Nephron (organoid): ENCODE measurements at regions not wholly inside any gene's neighbourhood (a gene's known extent, or its start where the extent isn't known, plus 50 kb on each side); places are given as distances from the start of the nearest gene placed in this dataset.

Source experiments
- H3K27ac Mint-ChIP-seq, 3 experiments: 2 replicates each; pipeline ENCODE4 v1.8.0; 2020; ENCODE audit warnings: mixed read lengths in 3 of 3, mild to moderate bottlenecking in 2 of 3, moderate library complexity in 1 of 3
- H3K27me3 Mint-ChIP-seq: 2 replicates; pipeline ENCODE4 v1.8.0; 2021; ENCODE audit warnings: low read depth, mild to moderate bottlenecking, moderate library complexity, mixed read lengths
- H3K36me3 Mint-ChIP-seq: 2 replicates; pipeline ENCODE4 v1.8.0; 2020; ENCODE audit warnings: low read depth, mixed read lengths
- H3K4me1 Mint-ChIP-seq: 2 replicates; pipeline ENCODE4 v1.8.0; 2020; ENCODE audit warnings: mixed read lengths
- H3K4me3 Mint-ChIP-seq, 3 experiments: 2 replicates each; pipeline ENCODE4 v1.8.0; 2020; ENCODE audit warnings: mild to moderate bottlenecking in 3 of 3, mixed read lengths in 3 of 3, moderate library complexity in 2 of 3
- H3K9me3 Mint-ChIP-seq: 2 replicates; pipeline ENCODE4 v1.8.0; 2020; ENCODE audit warnings: mixed read lengths
- CTCF ChIP-seq, 3 experiments: fragments of 200-600 bp; sonication (generic); IDR thresholded peaks; one replicate each; pipeline ENCODE4 v1.5.0; 2021; ENCODE audit warnings: antibody characterized with exemption in 3 of 3; ENCODE audit not compliant: unreplicated experiment in 3 of 3

DNA sequence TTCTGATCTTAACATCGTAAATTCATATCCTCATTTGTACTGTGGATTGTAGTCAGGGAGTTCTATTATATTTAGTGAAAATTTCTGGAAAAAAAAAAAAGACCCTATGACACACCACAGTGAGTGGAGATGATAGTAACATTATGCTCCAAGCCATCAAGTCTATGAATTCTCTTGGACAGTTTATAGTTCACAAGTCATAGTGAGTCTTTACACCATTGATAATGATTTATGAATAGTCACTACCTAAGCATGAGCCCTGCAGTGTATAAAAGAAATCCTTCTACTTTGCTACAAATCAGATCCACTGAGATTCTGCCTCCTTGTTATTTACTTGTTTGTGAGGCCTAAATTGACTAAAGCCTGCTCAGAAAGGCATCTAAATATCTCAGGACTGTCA is 772.2 kb upstream of the NOVA1 start:
- Mint-ChIP-seq H3K36me3 (no peaks in the 10 kb centered on the region), H3K27me3 (peaks cover 3% of the 10 kb centered on the region), H3K4me3 (no peak overlapping the region), H3K4me1 (no peaks in the 10 kb centered on the region), H3K27ac (no peak overlapping the region), H3K9me3 (no peaks in the 10 kb centered on the region)
- no peak for TF ChIP-seq CTCF (IDR thresholded peaks at IDR 0.05; ENCODE audit: unreplicated experiment in 3 of 3)

GRCh38 chr14:27370775-27371174 is 772.9 kb upstream of the NOVA1 start:
- Mint-ChIP-seq H3K4me1 (no peaks in the 10 kb centered on the region), H3K9me3 (no peaks in the 10 kb centered on the region), H3K27me3 (peaks cover 3% of the 10 kb centered on the region), H3K36me3 (no peaks in the 10 kb centered on the region), H3K27ac (no peak overlapping the region), H3K4me3 (no peak overlapping the region)
- TF ChIP-seq CTCF (IDR thresholded peaks at IDR 0.05; ENCODE audit: unreplicated experiment in 3 of 3): no peak

DNA sequence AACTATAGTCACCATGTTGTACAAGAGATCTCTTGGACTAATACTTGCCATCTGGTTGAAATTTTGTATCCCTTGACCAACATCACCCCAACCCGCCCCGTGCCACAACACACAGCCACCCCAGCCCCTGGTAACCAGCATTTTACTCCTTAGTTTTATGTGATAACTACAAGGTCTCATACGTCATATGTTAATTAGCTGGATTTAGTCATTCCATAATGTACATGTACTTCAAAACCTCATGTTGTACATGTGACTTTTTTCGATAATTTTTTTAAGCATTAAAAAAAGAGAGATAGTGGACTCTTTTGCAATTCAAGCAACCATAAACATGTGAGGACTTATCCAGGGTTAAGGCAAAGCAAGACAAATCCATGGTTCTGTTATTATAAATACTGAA is 773.4 kb upstream of the NOVA1 start:
- Mint-ChIP-seq H3K9me3 (no peaks in the 10 kb centered on the region), H3K36me3 (no peaks in the 10 kb centered on the region), H3K27me3 (peaks cover 3% of the 10 kb centered on the region), H3K4me3 (no peak overlapping the region), H3K4me1 (no peaks in the 10 kb centered on the region), H3K27ac (no peak overlapping the region)
- no peak for TF ChIP-seq CTCF (IDR thresholded peaks at IDR 0.05; ENCODE audit: unreplicated experiment in 3 of 3)

- no peaks in the 10 kb centered on the region for H3K4me1 Mint-ChIP-seq
- H3K27me3 Mint-ChIP-seq: peaks cover 3% of the 10 kb centered on the region
- no peaks in the 10 kb centered on the region for H3K36me3 Mint-ChIP-seq
- no peak for TF ChIP-seq CTCF (IDR thresholded peaks at IDR 0.05; ENCODE audit: unreplicated experiment in 3 of 3)
- no peaks in the 10 kb centered on the region for H3K9me3 Mint-ChIP-seq
- no peak overlapping the region for H3K27ac Mint-ChIP-seq
- H3K4me3 Mint-ChIP-seq: no peak overlapping the region
These were observed 774.0 kb upstream of the NOVA1 start for GRCh38 chr14:27371868-27372267.

- Mint-ChIP-seq H3K9me3 (no peaks in the 10 kb centered on the region), H3K4me3 (no peak overlapping the region)
These were observed 774.9 kb upstream of the NOVA1 start for GRCh38 chr14:27372771-27373170.

More at GRCh38 chr14:27372771-27373170, 774.9 kb upstream of the NOVA1 start:
- Mint-ChIP-seq H3K27ac (no peak overlapping the region), H3K4me1 (no peaks in the 10 kb centered on the region), H3K36me3 (no peaks in the 10 kb centered on the region), H3K27me3 (peaks cover 3% of the 10 kb centered on the region)
- TF ChIP-seq CTCF (IDR thresholded peaks at IDR 0.05; ENCODE audit: unreplicated experiment in 3 of 3): no peak
